Choroid plexus epithelial cell (primary cell): ENCODE measurements at regions not wholly inside any gene's neighbourhood (a gene's known extent, or its start where the extent isn't known, plus 50 kb on each side); places are given as distances from the start of the nearest gene placed in this dataset.

Experiments used
- DNase-seq: peaks from one replicate; pipeline ENCODE4 v3.0.0-alpha.2; 2010; ENCODE audit warnings: low read depth
- H3K4me3 ChIP-seq: 2 replicates; pipeline ENCODE4 v1.5.1; 2011; ENCODE audit warnings: low read depth, mild to moderate bottlenecking, control low read depth, low read length, moderate library complexity
- CTCF ChIP-seq: conservative IDR thresholded peaks from 2 replicates; pipeline ENCODE4 v1.5.1; 2011; ENCODE audit warnings: low read depth, mild to moderate bottlenecking, control low read depth, inconsistent platforms, low read length, moderate library complexity

GRCh38 chr3:31125413-31126020 is 231.1 kb upstream of the GADL1 start:
- no peak for TF ChIP-seq CTCF
- H3K4me3 ChIP-seq, result no peak overlapping the region
- no peak for DNase-seq

GRCh38 chr3:31129241-31129640 is 234.8 kb upstream of the GADL1 start:
- H3K4me3 ChIP-seq, result no peak overlapping the region
- TF ChIP-seq CTCF, result no peak
- DNase-seq, result no peak

- peak; percentile 66 for TF ChIP-seq CTCF
- peak; percentile 72 for DNase-seq
- H3K4me3 ChIP-seq, result no peak overlapping the region
Measured at GRCh38 chr3:31132132-31132769, 237.8 kb upstream of the GADL1 start.

GRCh38 chr3:31133541-31133940 is 239.1 kb upstream of the GADL1 start:
- TF ChIP-seq CTCF, result no peak
- no peak overlapping the region for H3K4me3 ChIP-seq
- no peak for DNase-seq

GRCh38 chr3:31135546-31135945 is 241.1 kb upstream of the GADL1 start:
- DNase-seq, result no peak
- no peak overlapping the region for H3K4me3 ChIP-seq
- TF ChIP-seq CTCF, result no peak

- TF ChIP-seq CTCF, result no peak
- H3K4me3 ChIP-seq, result no peak overlapping the region
- no peak for DNase-seq
Measured at GRCh38 chr3:31137718-31138465, 243.4 kb upstream of the GADL1 start.

GRCh38 chr3:31140470-31140869 is 246.0 kb upstream of the GADL1 start:
- TF ChIP-seq CTCF, result no peak
- no peak for DNase-seq
- H3K4me3 ChIP-seq, result no peak overlapping the region
